Keratinocyte (primary cell): ENCODE measurements at regions not wholly inside any gene's neighbourhood (a gene's known extent, or its start where the extent isn't known, plus 50 kb on each side); places are given as distances from the start of the nearest gene placed in this dataset.

Experiments used
- DNase-seq: peaks from one replicate; pipeline ENCODE4 v3.0.0-alpha.2; 2011; ENCODE audit warnings: low read depth, missing footprints, low spot score
- FAIRE-seq: peaks from 2 replicates; lab custom pipeline; 2011; peaks lifted over from hg19 to GRCh38; lab: Jason Lieb, UNC
- H2AFZ ChIP-seq: 2 replicates; pipeline ENCODE4 v1.6.0; 2012; ENCODE audit warnings: low read length, control low read depth, inconsistent platforms; ENCODE audit not compliant: control insufficient read depth
- H3K27ac ChIP-seq: 2 replicates; pipeline ENCODE4 v1.5.1; 2011; ENCODE audit warnings: low read length; ENCODE audit not compliant: control insufficient read depth, insufficient read depth
- H3K27me3 ChIP-seq: 3 replicates; pipeline ENCODE4 v1.6.0; 2011; ENCODE audit warnings: low read length; ENCODE audit not compliant: control insufficient read depth, insufficient read depth; ENCODE audit errors: extremely low read depth
- H3K36me3 ChIP-seq, 2 experiments: 2 replicates in 1 of 2; 3 replicates in 1 of 2; pipeline ENCODE4 v1.5.1; 2011; ENCODE audit warnings: low read length in 2 of 2, mild to moderate bottlenecking in 1 of 2; ENCODE audit not compliant: control insufficient read depth in 2 of 2, insufficient read depth in 2 of 2; ENCODE audit errors: extremely low read depth in 1 of 2
- H3K4me1 ChIP-seq: 3 replicates; pipeline ENCODE4 v1.5.1; 2011; ENCODE audit warnings: low read length; ENCODE audit not compliant: control insufficient read depth, insufficient read depth; ENCODE audit errors: extremely low read depth
- H3K4me2 ChIP-seq: 3 replicates; pipeline ENCODE4 v1.6.0; 2011; ENCODE audit warnings: low read depth, low read length; ENCODE audit not compliant: control insufficient read depth, insufficient read depth; ENCODE audit errors: extremely low read depth
- H3K4me3 ChIP-seq, 3 experiments: fragments of 200-600 bp in 1 of 3; sonication (generic) in 1 of 3; 2 replicates in 2 of 3; 3 replicates in 1 of 3; pipeline ENCODE4 v1.5.1; 2011 to 2016; ENCODE audit warnings: low read length in 3 of 3, mild to moderate bottlenecking in 3 of 3, control low read depth in 2 of 3, inconsistent platforms in 1 of 3, low read depth in 1 of 3, mixed read lengths in 1 of 3, mixed run types in 1 of 3, moderate library complexity in 1 of 3; ENCODE audit not compliant: control insufficient read depth in 2 of 3, insufficient read depth in 2 of 3; ENCODE audit errors: extremely low read depth in 1 of 3
- H3K79me2 ChIP-seq: 2 replicates; pipeline ENCODE4 v1.6.0; 2012; ENCODE audit warnings: low read length; ENCODE audit not compliant: control insufficient read depth, insufficient read depth
- H3K9ac ChIP-seq: 3 replicates; pipeline ENCODE4 v1.6.0; 2011; ENCODE audit warnings: low read length; ENCODE audit not compliant: control insufficient read depth, insufficient read depth; ENCODE audit errors: extremely low read depth
- H3K9me1 ChIP-seq: 3 replicates; pipeline ENCODE4 v1.6.0; 2011; ENCODE audit warnings: low read length; ENCODE audit not compliant: control insufficient read depth, insufficient read depth; ENCODE audit errors: extremely low read depth
- H3K9me3 ChIP-seq: 2 replicates; pipeline ENCODE4 v1.5.1; 2012; ENCODE audit warnings: low read depth, low read length; ENCODE audit not compliant: control insufficient read depth
- H4K20me1 ChIP-seq: 3 replicates; pipeline ENCODE4 v1.6.0; 2011; ENCODE audit warnings: low read length; ENCODE audit not compliant: control insufficient read depth, insufficient read depth; ENCODE audit errors: extremely low read depth
- CTCF ChIP-seq, 3 experiments: IDR thresholded peaks in 1 of 3; conservative IDR thresholded peaks in 1 of 3; optimal IDR thresholded peaks in 1 of 3; 2 replicates in 2 of 3; 3 replicates in 1 of 3; pipeline versions ENCODE3 to v1.5.1; 2011; ENCODE audit warnings: low read length in 3 of 3, mild to moderate bottlenecking in 3 of 3, moderate library complexity in 2 of 3, control low read depth in 1 of 3, inconsistent platforms in 1 of 3; ENCODE audit not compliant: insufficient read depth in 2 of 3; ENCODE audit errors: extremely low read depth in 1 of 3
- EZH2 ChIP-seq: IDR thresholded peaks from one replicate; pipeline ENCODE4 v1.6.1; 2012; ENCODE audit warnings: inconsistent platforms, mild to moderate bottlenecking, low read length, moderate library complexity
- dilution Hi-C: fragments of 300-500 bp; cut with MboI; formaldehyde crosslinking; loops from one replicate; pipeline ENCODE4 v1.7.0; 2020; ENCODE audit warnings: low sequenced_read_pairs; ENCODE audit not compliant: extremely low pct_ligation_motif_present

- no peaks in the 10 kb centered on the region for H3K79me2 ChIP-seq
- H3K4me2 ChIP-seq, result no peak overlapping the region
- no peak for TF ChIP-seq EZH2
- TF ChIP-seq CTCF (optimal IDR thresholded peaks at IDR 0.05 in 1 of 3, IDR thresholded peaks at IDR 0.05 in 1 of 3, conservative IDR thresholded peaks at IDR 0.05 in 1 of 3; ENCODE audit: extremely low read depth in 1 of 3, insufficient read depth in 2 of 3, low read length in 3 of 3), result no peak
- no peak overlapping the region for H2AFZ ChIP-seq
- DNase-seq, result no peak
- no peaks in the 10 kb centered on the region for H3K9me1 ChIP-seq
- H3K27me3 ChIP-seq, result no peaks in the 10 kb centered on the region
- dilution Hi-C loops, result no loop called here
- no peaks in the 10 kb centered on the region for H3K4me1 ChIP-seq
- no peak overlapping the region for H3K27ac ChIP-seq
- no peaks in the 10 kb centered on the region for H3K36me3 ChIP-seq
- H3K9me3 ChIP-seq, result no peaks in the 10 kb centered on the region
- no peak overlapping the region for H3K9ac ChIP-seq
- H3K4me3 ChIP-seq, result no peak overlapping the region
- H4K20me1 ChIP-seq, result no peaks in the 10 kb centered on the region
- no peak for FAIRE-seq
Observed at GRCh38 chr11:33507356-33507755, 193.3 kb downstream of the C11orf91 start.

GRCh38 chr11:33505093-33505492 lies 195.5 kb downstream of the C11orf91 start:
- DNase-seq (no peak), FAIRE-seq (no peak)
- Histone ChIP-seq H3K79me2 (no peaks in the 10 kb centered on the region), H3K4me1 (no peaks in the 10 kb centered on the region), H3K27ac (no peak overlapping the region), H4K20me1 (no peaks in the 10 kb centered on the region), H3K4me2 (no peak overlapping the region), H2AFZ (no peak overlapping the region), H3K9me3 (no peaks in the 10 kb centered on the region), H3K9me1 (no peaks in the 10 kb centered on the region), H3K9ac (no peak overlapping the region), H3K27me3 (no peaks in the 10 kb centered on the region), H3K36me3 (no peaks in the 10 kb centered on the region), H3K4me3 (no peak overlapping the region)
- TF ChIP-seq EZH2 (no peak), CTCF (optimal IDR thresholded peaks at IDR 0.05 in 1 of 3, IDR thresholded peaks at IDR 0.05 in 1 of 3, conservative IDR thresholded peaks at IDR 0.05 in 1 of 3; ENCODE audit: extremely low read depth in 1 of 3, insufficient read depth in 2 of 3, low read length in 3 of 3) (no peak)
- dilution Hi-C loops, result no loop called here
